GM21515 (cell line): ENCODE measurements at regions not wholly inside any gene's neighbourhood (a gene's known extent, or its start where the extent isn't known, plus 50 kb on each side); places are given as distances from the start of the nearest gene placed in this dataset.

Experiments
- ATAC-seq: cut with Tn5 transposase; IDR thresholded peaks from one replicate; pipeline ENCODE4 v1.9.1; 2021; ENCODE audit not compliant: unreplicated experiment

- ATAC-seq = no peak
These were observed 546.8 kb downstream of the TNS1 start for GRCh38 chr2:217456016-217456415.

- ATAC-seq = no peak
These were observed 549.9 kb downstream of the TNS1 start for GRCh38 chr2:217452928-217453327.

GRCh38 chr2:217451666-217452065 is 551.1 kb downstream of the TNS1 start:
- no peak for ATAC-seq

- ATAC-seq = no peak
These were observed 553.4 kb downstream of the TNS1 start for GRCh38 chr2:217449444-217449843.

- ATAC-seq = no peak
These were observed 553.9 kb downstream of the TNS1 start for GRCh38 chr2:217448860-217449259.

- ATAC-seq = no peak
These were observed 557.1 kb downstream of the TNS1 start for GRCh38 chr2:217445723-217446122.

GRCh38 chr2:217444932-217445331 is 557.9 kb downstream of the TNS1 start:
- ATAC-seq = peak; percentile 49

- ATAC-seq = no peak
These were observed 558.3 kb downstream of the TNS1 start for GRCh38 chr2:217444509-217444908.

- ATAC-seq = no peak
These were observed 559.2 kb downstream of the TNS1 start for GRCh38 chr2:217443601-217444000.

GRCh38 chr2:217440000-217440399 is 562.8 kb downstream of the TNS1 start:
- peak; percentile 83 for ATAC-seq

- ATAC-seq = peak; percentile 52
These were observed 564.0 kb downstream of the TNS1 start for GRCh38 chr2:217438821-217439220.

GRCh38 chr2:217438136-217438535 is 564.7 kb downstream of the TNS1 start:
- ATAC-seq = no peak

- ATAC-seq = no peak
These were observed 565.4 kb downstream of the TNS1 start for GRCh38 chr2:217437290-217437870.

- no peak for ATAC-seq
These were observed 566.4 kb downstream of the TNS1 start for GRCh38 chr2:217436386-217436785.

GRCh38 chr2:217434180-217434975 is 568.4 kb downstream of the TNS1 start:
- ATAC-seq = peak; percentile 95

- ATAC-seq = no peak
These were observed 569.3 kb downstream of the TNS1 start for GRCh38 chr2:217433522-217433921.

- no peak for ATAC-seq
These were observed 571.1 kb downstream of the TNS1 start for GRCh38 chr2:217431577-217432269.

- ATAC-seq = no peak
These were observed 571.2 kb upstream of the TNP1 start for GRCh38 chr2:217430916-217431576.

GRCh38 chr2:217429981-217430500 is 570.2 kb upstream of the TNP1 start:
- ATAC-seq = no peak

- ATAC-seq = no peak
These were observed 562.0 kb upstream of the TNP1 start for GRCh38 chr2:217421834-217422233.

- no peak for ATAC-seq
These were observed 561.0 kb upstream of the TNP1 start for GRCh38 chr2:217420854-217421253.
